ENCODE measurements at regions not wholly inside any gene's neighbourhood (a gene's known extent, or its start where the extent isn't known, plus 50 kb on each side); places are given as distances from the start of the nearest gene placed in this dataset.

DNA sequence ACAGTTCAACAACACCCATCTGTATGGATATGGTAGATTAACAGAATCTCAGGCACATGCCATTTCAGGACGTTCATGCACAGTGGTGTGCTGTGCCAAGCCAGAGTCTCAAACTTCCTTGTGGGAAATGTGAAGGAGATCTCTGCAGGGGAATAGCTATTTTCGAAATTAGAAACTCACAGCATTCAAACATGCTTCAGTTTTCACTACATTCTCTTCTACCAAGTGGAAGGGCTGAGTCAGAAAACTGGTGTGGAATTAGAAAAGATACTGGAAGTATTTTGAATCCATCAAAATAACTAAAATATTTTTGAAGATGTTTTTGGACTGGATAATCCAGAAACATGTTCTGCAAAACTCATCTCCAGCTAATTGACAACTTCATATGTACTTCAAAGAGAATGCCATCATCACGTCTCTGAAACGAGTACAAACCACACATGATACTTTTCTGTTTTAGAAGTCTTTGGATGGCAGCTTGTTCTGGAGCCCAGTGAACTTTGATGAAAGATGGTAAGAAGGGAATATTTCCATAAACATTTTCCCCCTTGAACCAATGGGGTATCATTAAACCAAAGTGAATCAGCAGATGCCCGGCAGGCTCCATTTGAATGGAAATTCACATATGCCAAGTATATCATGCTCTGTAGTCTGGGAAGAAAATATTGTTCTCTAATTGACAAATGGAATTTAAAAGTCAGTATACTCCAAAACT is 616.3 kb upstream of the IGFBP3 start:
- Histone ChIP-seq H3K27me3 (no peaks in the 10 kb centered on the region), H3K36me3 (no peaks in the 10 kb centered on the region), H3K4me3 (ENCODE audit: low read depth, low read length) (no peak overlapping the region), H3K4me1 (no peaks in the 10 kb centered on the region), H3K9me3 (no peaks in the 10 kb centered on the region)
- no peak for DNase-seq
- TF ChIP-seq, protein P1, sequence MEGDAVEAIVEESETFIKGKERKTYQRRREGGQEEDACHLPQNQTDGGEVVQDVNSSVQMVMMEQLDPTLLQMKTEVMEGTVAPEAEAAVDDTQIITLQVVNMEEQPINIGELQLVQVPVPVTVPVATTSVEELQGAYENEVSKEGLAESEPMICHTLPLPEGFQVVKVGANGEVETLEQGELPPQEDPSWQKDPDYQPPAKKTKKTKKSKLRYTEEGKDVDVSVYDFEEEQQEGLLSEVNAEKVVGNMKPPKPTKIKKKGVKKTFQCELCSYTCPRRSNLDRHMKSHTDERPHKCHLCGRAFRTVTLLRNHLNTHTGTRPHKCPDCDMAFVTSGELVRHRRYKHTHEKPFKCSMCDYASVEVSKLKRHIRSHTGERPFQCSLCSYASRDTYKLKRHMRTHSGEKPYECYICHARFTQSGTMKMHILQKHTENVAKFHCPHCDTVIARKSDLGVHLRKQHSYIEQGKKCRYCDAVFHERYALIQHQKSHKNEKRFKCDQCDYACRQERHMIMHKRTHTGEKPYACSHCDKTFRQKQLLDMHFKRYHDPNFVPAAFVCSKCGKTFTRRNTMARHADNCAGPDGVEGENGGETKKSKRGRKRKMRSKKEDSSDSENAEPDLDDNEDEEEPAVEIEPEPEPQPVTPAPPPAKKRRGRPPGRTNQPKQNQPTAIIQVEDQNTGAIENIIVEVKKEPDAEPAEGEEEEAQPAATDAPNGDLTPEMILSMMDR (IDR thresholded peaks at IDR 0.05; ENCODE audit: low read depth, low read length) = no peak

DNA sequence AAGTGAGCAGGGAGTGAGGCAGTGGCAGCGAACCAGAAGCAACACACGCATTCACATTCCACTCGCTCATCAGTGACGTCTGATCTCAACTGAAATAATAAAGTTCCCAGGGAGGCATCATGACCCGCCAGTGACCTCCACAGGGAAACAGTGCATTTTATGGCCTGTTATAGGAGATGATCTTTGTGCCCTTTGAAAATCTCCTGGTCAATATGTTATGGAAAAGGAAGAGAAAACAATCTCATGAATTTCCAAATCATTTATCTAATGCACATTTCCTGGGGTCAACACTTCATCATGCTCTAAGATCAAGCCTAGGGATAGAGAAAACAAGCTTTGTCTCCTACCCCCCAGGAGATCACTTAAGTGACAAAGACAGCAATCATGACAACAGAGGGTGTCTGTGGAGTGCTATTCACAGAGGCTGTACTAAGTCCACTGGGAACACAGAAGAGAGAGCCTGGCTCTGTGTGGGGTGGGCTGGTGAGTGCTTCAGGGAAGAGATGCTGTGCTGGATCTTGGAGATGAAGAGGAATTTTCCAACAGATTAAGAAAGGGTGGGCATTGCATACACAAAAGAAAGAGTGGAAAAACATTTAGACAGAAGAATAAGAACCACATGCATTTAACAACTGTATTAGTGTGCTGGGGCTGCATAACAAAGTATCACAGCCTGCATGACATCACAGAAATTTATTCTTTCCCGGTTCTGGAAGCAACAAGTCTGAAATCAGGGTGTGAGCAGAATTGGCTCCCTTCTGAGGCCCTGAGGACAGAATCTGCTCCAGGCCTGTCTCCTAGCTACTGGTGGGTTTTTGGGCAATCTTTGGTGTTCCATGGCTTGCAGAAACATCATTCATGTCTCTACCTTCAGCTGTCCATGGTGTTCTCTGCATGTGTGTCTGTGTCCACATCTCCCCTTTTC is 613.9 kb upstream of the IGFBP3 start:
- H3K4me1 ChIP-seq = no peaks in the 10 kb centered on the region
- DNase-seq = no peak
- H3K27me3 ChIP-seq = no peaks in the 10 kb centered on the region
- no peak overlapping the region for H3K4me3 ChIP-seq (ENCODE audit: low read depth, low read length)
- TF ChIP-seq, protein P1 (IDR thresholded peaks at IDR 0.05; ENCODE audit: low read depth, low read length) = no peak
- H3K36me3 ChIP-seq = no peaks in the 10 kb centered on the region
- H3K9me3 ChIP-seq = no peaks in the 10 kb centered on the region

DNA sequence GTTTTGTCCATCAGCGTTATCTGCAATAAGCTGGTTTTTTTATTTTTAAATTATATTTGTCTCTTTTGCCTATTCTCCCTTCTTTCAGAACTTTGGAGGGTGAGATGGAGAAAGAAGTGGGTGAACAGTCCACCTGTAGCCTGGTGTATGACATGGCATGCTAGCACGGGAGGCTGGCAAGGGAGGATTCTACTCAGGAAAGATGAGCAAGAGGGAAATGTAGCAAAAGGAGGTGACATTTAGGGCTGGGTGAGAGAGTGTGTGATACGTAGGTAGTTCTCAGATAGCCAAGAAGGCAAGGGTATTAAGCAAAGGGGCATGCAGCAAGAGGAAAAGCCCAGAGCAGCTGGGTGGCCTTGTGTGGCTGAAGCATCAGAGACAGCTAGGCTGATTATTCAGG is 612.9 kb upstream of the IGFBP3 start:
- DNase-seq = no peak
- no peaks in the 10 kb centered on the region for H3K27me3 ChIP-seq
- no peaks in the 10 kb centered on the region for H3K9me3 ChIP-seq
- H3K36me3 ChIP-seq = no peaks in the 10 kb centered on the region
- TF ChIP-seq, protein P1 (IDR thresholded peaks at IDR 0.05; ENCODE audit: low read depth, low read length) = no peak
- no peak overlapping the region for H3K4me3 ChIP-seq (ENCODE audit: low read depth, low read length)
- H3K4me1 ChIP-seq = no peaks in the 10 kb centered on the region

DNA sequence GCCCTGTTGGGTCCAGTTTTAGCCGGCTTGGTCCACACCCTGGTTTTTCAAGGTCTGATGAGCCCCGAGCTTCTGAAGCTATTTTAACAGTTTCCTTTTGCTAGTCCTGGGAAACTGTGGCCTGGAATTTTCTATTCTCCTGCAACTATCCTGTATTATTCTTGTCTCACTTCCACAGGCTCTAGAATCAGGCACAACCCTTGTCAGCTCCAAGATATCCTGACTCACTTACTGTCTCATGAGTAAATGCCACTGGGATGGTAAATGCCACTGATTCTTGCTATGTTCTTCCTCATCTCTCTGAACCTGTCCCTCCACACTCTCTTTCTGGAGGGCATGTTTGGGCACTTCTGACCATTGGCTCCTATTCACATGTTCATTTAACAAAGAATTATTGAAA is 611.5 kb upstream of the IGFBP3 start:
- no peak for DNase-seq
- Histone ChIP-seq H3K27me3 (no peaks in the 10 kb centered on the region), H3K36me3 (no peaks in the 10 kb centered on the region), H3K4me3 (ENCODE audit: low read depth, low read length) (no peak overlapping the region), H3K4me1 (no peaks in the 10 kb centered on the region), H3K9me3 (no peaks in the 10 kb centered on the region)
- TF ChIP-seq, protein P1 (IDR thresholded peaks at IDR 0.05; ENCODE audit: low read depth, low read length) = no peak

DNA sequence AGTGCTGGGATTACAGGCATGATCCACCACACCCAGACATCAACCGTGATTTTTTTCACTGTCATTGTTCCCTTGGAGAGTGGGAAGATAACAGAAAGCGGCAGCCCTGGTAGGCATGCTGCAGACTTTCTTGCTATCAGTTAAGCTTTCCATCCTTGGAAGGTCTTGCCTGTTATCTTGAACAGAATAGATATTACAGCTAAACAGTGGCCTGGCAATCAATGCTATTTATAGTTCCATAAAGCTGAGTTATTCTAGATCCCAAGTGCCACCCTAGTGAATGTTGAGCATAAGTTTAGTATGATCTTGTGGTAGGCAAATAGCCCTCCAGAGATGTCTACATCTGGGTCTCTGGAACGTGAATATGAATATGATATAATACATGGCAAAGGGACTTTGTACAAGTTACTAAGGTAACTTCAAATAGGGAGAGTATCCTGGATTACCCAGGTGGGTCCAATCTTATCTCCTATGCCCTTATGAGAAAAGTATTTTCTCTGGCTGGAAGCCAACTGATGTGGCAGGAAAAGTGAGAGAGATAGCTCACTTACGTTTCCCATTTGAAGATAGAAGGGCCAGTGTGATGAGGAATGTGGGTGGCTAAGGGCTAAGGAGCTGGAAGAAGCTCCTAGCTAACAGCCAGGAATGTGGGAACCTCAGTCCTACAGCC is 609.1 kb upstream of the IGFBP3 start:
- Histone ChIP-seq H3K4me3 (ENCODE audit: low read depth, low read length) (no peak overlapping the region), H3K4me1 (no peaks in the 10 kb centered on the region), H3K9me3 (no peaks in the 10 kb centered on the region), H3K27me3 (no peaks in the 10 kb centered on the region), H3K36me3 (no peaks in the 10 kb centered on the region)
- no peak for DNase-seq
- TF ChIP-seq, protein P1 (IDR thresholded peaks at IDR 0.05; ENCODE audit: low read depth, low read length) = no peak

Measured in BE2C (cell line).